HEK293T (cell line): ENCODE measurements at regions not wholly inside any gene's neighbourhood (a gene's known extent, or its start where the extent isn't known, plus 50 kb on each side); places are given as distances from the start of the nearest gene placed in this dataset.

Source experiments
- BHLHE40 ChIP-seq: fragments of 450-650 bp; IDR thresholded peaks from 2 replicates; pipeline ENCODE4 v1.6.1; 2016; ENCODE audit warnings: mild to moderate bottlenecking, moderate library complexity, borderline replicate concordance
- CTBP1 ChIP-seq: fragments of 450-650 bp; IDR thresholded peaks from 2 replicates; pipeline ENCODE4 v1.6.1; 2016; ENCODE audit warnings: borderline replicate concordance
- ELF4 ChIP-seq: fragments of 450-650 bp; IDR thresholded peaks from 2 replicates; pipeline ENCODE4 v1.6.1; 2017; ENCODE audit warnings: antibody characterized with exemption
- FOXA1 ChIP-seq: fragments of 450-650 bp; IDR thresholded peaks from 2 replicates; pipeline ENCODE4 v1.6.1; 2016; ENCODE audit warnings: mild to moderate bottlenecking
- FOXK2 ChIP-seq: fragments of 450-650 bp; IDR thresholded peaks from 2 replicates; pipeline ENCODE4 v1.6.1; 2016; ENCODE audit warnings: mild to moderate bottlenecking
- FOXM1 ChIP-seq: fragments of 450-650 bp; IDR thresholded peaks from 2 replicates; pipeline ENCODE4 v1.6.1; 2017; ENCODE audit warnings: mild to moderate bottlenecking, borderline replicate concordance
- HDGF ChIP-seq: fragments of 450-650 bp; IDR thresholded peaks from 2 replicates; pipeline ENCODE4 v1.6.1; 2017; ENCODE audit warnings: antibody characterized with exemption, borderline replicate concordance
- L3MBTL2 ChIP-seq: fragments of 450-650 bp; conservative IDR thresholded peaks from 2 replicates; pipeline ENCODE4 v1.6.1; 2016; ENCODE audit warnings: mild to moderate bottlenecking
- NFRKB ChIP-seq: fragments of 450-650 bp; IDR thresholded peaks from 2 replicates; pipeline ENCODE4 v1.6.1; 2016; ENCODE audit warnings: mild to moderate bottlenecking, moderate library complexity
- PKNOX1 ChIP-seq: fragments of 450-650 bp; IDR thresholded peaks from 2 replicates; pipeline ENCODE4 v1.6.1; 2016
- SP1 ChIP-seq: fragments of 450-650 bp; IDR thresholded peaks from 2 replicates; pipeline ENCODE4 v1.6.1; 2017
- SUZ12 ChIP-seq: fragments of 450-650 bp; IDR thresholded peaks from 2 replicates; pipeline ENCODE4 v1.6.1; 2016; ENCODE audit warnings: mild to moderate bottlenecking
- ZNF384 ChIP-seq: fragments of 450-650 bp; IDR thresholded peaks from 2 replicates; pipeline ENCODE4 v1.6.1; 2016

- TF ChIP-seq BHLHE40: no peak
- no peak for TF ChIP-seq FOXM1
- TF ChIP-seq ZNF384: no peak
- TF ChIP-seq CTBP1: no peak
- no peak for TF ChIP-seq SP1
- TF ChIP-seq ELF4: no peak
- no peak for TF ChIP-seq SUZ12
- no peak for TF ChIP-seq FOXA1
- TF ChIP-seq L3MBTL2: no peak
- TF ChIP-seq PKNOX1: no peak
- no peak for TF ChIP-seq NFRKB
- TF ChIP-seq HDGF: no peak
- TF ChIP-seq FOXK2: no peak
Observed at GRCh38 chr4:24330573-24330972, 253.8 kb downstream of the DHX15 start.
